HCT116 (cell line): ENCODE measurements at regions not wholly inside any gene's neighbourhood (a gene's known extent, or its start where the extent isn't known, plus 50 kb on each side); places are given as distances from the start of the nearest gene placed in this dataset.

ENCODE experiments used
- ATAC-seq: fragments of 200-7000 bp; cut with Tn5 transposase; 2 replicates; pipeline ENCODE4 v1.9.1; 2020; ENCODE audit warnings: mild to moderate bottlenecking, moderate library complexity
- BruUV-seq: library from RNA; stranded (reverse); fragments of 400-500 nt; replicated peaks from 2 replicates; lab custom pipeline; 2021; lab: Mats Ljungman, UMichigan
- CTCF ChIA-PET: fragments of 300-600 bp; sonication (Branson Sonifier 250); formaldehyde crosslinking; loops from one replicate; lab custom pipeline; 2021; ENCODE audit warnings: antibody characterized with exemption; lab: Charles Lee
- POLR2A ChIA-PET: fragments of 300-600, 350-600 bp; sonication (Branson Sonifier 250); formaldehyde crosslinking; loops from one replicate; lab custom pipeline; 2021; ENCODE audit warnings: antibody characterized with exemption; lab: Charles Lee
- RAD21 ChIA-PET, 2 experiments: fragments of 300-600 bp; sonication (Branson Sonifier 250); formaldehyde crosslinking; loops; one replicate each; lab custom pipeline; 2023; ENCODE audit warnings: low total read pairs in 2 of 2; ENCODE audit not compliant: uncharacterized antibody in 2 of 2, unreplicated experiment in 2 of 2, low non-redundant PET in 1 of 2; lab: Charles Lee
- DNase-seq: peaks from one replicate; pipeline ENCODE4 v3.0.0-alpha.2; 2010; ENCODE audit warnings: low read depth, low spot score
- H2AFZ ChIP-seq: fragments of 200-600 bp; shearing (Covaris generic), sonication (generic); 2 replicates; pipeline ENCODE4 v1.6.1; 2017; ENCODE audit warnings: low read depth, mixed run types, mixed read lengths, antibody characterized with exemption, low read length; ENCODE audit not compliant: poor library complexity, severe bottlenecking
- H3K27ac ChIP-seq: 2 replicates; pipeline ENCODE4 v1.5.1; 2012; ENCODE audit warnings: low read depth, low read length
- H3K27me3 ChIP-seq: fragments of 200-600 bp; sonication (generic); 2 replicates; pipeline ENCODE4 v1.6.1; 2016; ENCODE audit warnings: mixed run types, low read length, mixed read lengths; ENCODE audit not compliant: insufficient read depth
- H3K36me3 ChIP-seq, 2 experiments: fragments of 200-500 bp in 1 of 2; fragments of 200-600 bp in 1 of 2; sonication (Bioruptor generic) in 1 of 2; sonication (generic) in 1 of 2; 2 replicates each; pipeline versions ENCODE4 v1.5.1 to v1.6.1; 2014 to 2016; ENCODE audit warnings: low read length in 2 of 2, inconsistent platforms in 1 of 2, mixed read lengths in 1 of 2, mixed run types in 1 of 2; ENCODE audit not compliant: insufficient read depth in 2 of 2, control insufficient read depth in 1 of 2
- H3K4me1 ChIP-seq, 2 experiments: fragments of 200-600 bp in 1 of 2; sonication (generic) in 1 of 2; 2 replicates each; pipeline versions ENCODE4 v1.5.1 to v1.6.1; 2012 to 2017; ENCODE audit warnings: low read length in 2 of 2, inconsistent platforms in 1 of 2, mild to moderate bottlenecking in 1 of 2, mixed read lengths in 1 of 2, mixed run types in 1 of 2, moderate library complexity in 1 of 2; ENCODE audit not compliant: insufficient read depth in 2 of 2, control insufficient read depth in 1 of 2
- H3K4me2 ChIP-seq: fragments of 200-600 bp; sonication (generic); 2 replicates; pipeline ENCODE4 v1.6.1; 2017; ENCODE audit warnings: mixed run types, low read length, mixed read lengths
- H3K4me3 ChIP-seq, 2 experiments: fragments of 200-600 bp in 1 of 2; sonication (generic) in 1 of 2; replicated peaks in 1 of 2; 2 replicates each; pipeline ENCODE4 v1.5.1; 2011 to 2016; ENCODE audit warnings: low read length in 2 of 2, control low read depth in 1 of 2, low read depth in 1 of 2, mild to moderate bottlenecking in 1 of 2, mixed read lengths in 1 of 2, mixed run types in 1 of 2
- H3K79me2 ChIP-seq: fragments of 200-600 bp; sonication (generic); 2 replicates; pipeline ENCODE4 v1.6.1; 2017; ENCODE audit warnings: mild to moderate bottlenecking, mixed run types, low read length, moderate library complexity, mixed read lengths; ENCODE audit not compliant: insufficient read depth
- H3K9ac ChIP-seq: fragments of 200-600 bp; sonication (generic); 2 replicates; pipeline ENCODE4 v1.6.1; 2016; ENCODE audit warnings: low read length, mixed read lengths
- H3K9me2 ChIP-seq: fragments of 200-600 bp; sonication (generic), shearing (Covaris generic); 2 replicates; pipeline ENCODE4 v1.6.1; 2017; ENCODE audit warnings: mixed run types, mild to moderate bottlenecking, moderate library complexity; ENCODE audit not compliant: insufficient read depth
- H3K9me3 ChIP-seq, 2 experiments: fragments of 200-500 bp in 1 of 2; fragments of 200-600 bp in 1 of 2; sonication (Bioruptor generic) in 1 of 2; sonication (generic) in 1 of 2; 2 replicates each; pipeline ENCODE4 v1.6.1; 2014 to 2017; ENCODE audit warnings: low read length in 2 of 2, mixed read lengths in 2 of 2, inconsistent platforms in 1 of 2, low read depth in 1 of 2, mild to moderate bottlenecking in 1 of 2, mixed run types in 1 of 2, moderate library complexity in 1 of 2; ENCODE audit not compliant: control insufficient read depth in 1 of 2, insufficient read depth in 1 of 2
- H4K20me1 ChIP-seq: fragments of 200-600 bp; sonication (generic), shearing (Covaris generic); 2 replicates; pipeline ENCODE4 v1.6.1; 2017; ENCODE audit warnings: mixed run types, mild to moderate bottlenecking, moderate library complexity; ENCODE audit not compliant: insufficient read depth
- CBX3 ChIP-seq: IDR thresholded peaks from 2 replicates; pipeline ENCODE4 v1.6.1; 2012; ENCODE audit warnings: low read depth
- CEBPB ChIP-seq: IDR thresholded peaks from 2 replicates; pipeline ENCODE4 v1.6.1; 2012; ENCODE audit warnings: low read depth
- CTCF ChIP-seq, 3 experiments: fragments of 200-600 bp in 1 of 3; sonication (generic) in 1 of 3; IDR thresholded peaks in 2 of 3; conservative IDR thresholded peaks in 1 of 3; 2 replicates each; pipeline ENCODE4 v1.5.1; 2012 to 2017; ENCODE audit warnings: low read depth in 2 of 3, low read length in 2 of 3, antibody characterized with exemption in 1 of 3, borderline replicate concordance in 1 of 3, control low read depth in 1 of 3, mild to moderate bottlenecking in 1 of 3, mixed read lengths in 1 of 3, mixed run types in 1 of 3, moderate library complexity in 1 of 3; ENCODE audit not compliant: insufficient read depth in 1 of 3
- EGR1 ChIP-seq: IDR thresholded peaks from 2 replicates; pipeline ENCODE4 v1.6.1; 2012; ENCODE audit warnings: low read depth
- ELF1 ChIP-seq: IDR thresholded peaks from 2 replicates; pipeline ENCODE4 v1.6.1; 2012; ENCODE audit warnings: low read depth, borderline replicate concordance
- FOSL1 ChIP-seq: IDR thresholded peaks from 2 replicates; pipeline ENCODE4 v1.6.1; 2012; ENCODE audit warnings: low read depth
- POLR2A ChIP-seq: IDR thresholded peaks from 2 replicates; pipeline ENCODE4 v1.7.0; 2011; ENCODE audit warnings: borderline replicate concordance; ENCODE audit not compliant: insufficient read depth, insufficient read length; ENCODE audit errors: extremely low read depth
- SP1 ChIP-seq: IDR thresholded peaks from 2 replicates; pipeline ENCODE4 v1.6.1; 2012; ENCODE audit warnings: low read depth
- TCF7L2 ChIP-seq: IDR thresholded peaks from 2 replicates; pipeline ENCODE4 v1.7.0; 2011; ENCODE audit warnings: borderline replicate concordance, inconsistent platforms; ENCODE audit not compliant: insufficient read depth, insufficient read length; ENCODE audit errors: extremely low read depth
- YY1 ChIP-seq: IDR thresholded peaks from 2 replicates; pipeline ENCODE4 v1.6.1; 2011; ENCODE audit warnings: low read length, low read depth, moderate library complexity, mild to moderate bottlenecking; ENCODE audit not compliant: insufficient replicate concordance; ENCODE audit errors: extremely low read depth
- ZBTB33 ChIP-seq: IDR thresholded peaks from 2 replicates; pipeline ENCODE4 v1.6.1; 2011; ENCODE audit warnings: mild to moderate bottlenecking, low read length, moderate library complexity; ENCODE audit not compliant: insufficient replicate concordance; ENCODE audit errors: extremely low read depth
- ZNF274 ChIP-seq: fragments of 200-500 bp; sonication (Bioruptor generic); IDR thresholded peaks from 2 replicates; pipeline ENCODE4 v1.6.1; 2014; ENCODE audit warnings: mild to moderate bottlenecking, low read depth, low read length, inconsistent platforms
- intact Hi-C: fragments of 100-400 bp; cut with micrococcal nuclease; formaldehyde crosslinking; loops from 2 replicates; pipeline ENCODE4 v1.10.0; 2022
- TF ChIP-seq, protein P1 (sequence below): IDR thresholded peaks from 2 replicates; pipeline ENCODE4 v1.6.1; 2012

DNA sequence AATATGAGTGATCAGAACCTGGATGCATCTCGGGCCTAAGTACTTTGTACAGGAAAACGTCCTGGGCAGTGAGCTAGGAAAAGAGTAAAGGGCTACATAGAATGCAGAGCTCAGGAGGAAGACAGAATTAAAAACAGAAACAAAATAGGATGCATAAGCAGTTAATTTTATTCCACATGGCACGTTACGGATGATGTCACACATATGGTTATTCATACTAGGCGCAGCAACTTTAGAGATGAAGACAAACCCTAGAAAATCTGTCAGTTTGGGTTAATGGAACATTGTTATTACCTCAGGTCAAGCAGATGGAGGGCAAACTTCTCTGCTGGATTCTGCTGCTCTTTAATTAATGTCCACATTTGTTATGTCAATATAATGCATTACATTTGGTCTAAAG lies 445.4 kb downstream of the ANXA1 start:
- CTCF ChIA-PET, result no interaction called here
- RAD21 ChIA-PET, result no interaction called here
- no TSS peak for BruUV-seq

More for the DNA sequence above, 445.4 kb downstream of the ANXA1 start:
- H3K79me2 ChIP-seq, result no peaks in the 10 kb centered on the region
- H3K9ac ChIP-seq, result no peak overlapping the region
- H3K4me3 ChIP-seq, result no peak overlapping the region
- no peaks in the 10 kb centered on the region for H3K9me2 ChIP-seq
- DNase-seq (no peak), ATAC-seq (no peak)
- no peaks in the 10 kb centered on the region for H3K9me3 ChIP-seq
- intact Hi-C loops, result no loop called here
- no peaks in the 10 kb centered on the region for H3K36me3 ChIP-seq
- H3K27ac ChIP-seq, result no peak overlapping the region
- H2AFZ ChIP-seq, result no peak overlapping the region
- no peaks in the 10 kb centered on the region for H4K20me1 ChIP-seq
- peaks cover 17% of the 10 kb centered on the region; the same call in 1 of the 2 replicates for H3K27me3 ChIP-seq
- no peaks in the 10 kb centered on the region for H3K4me1 ChIP-seq
- POLR2A ChIA-PET, result no interaction called here
- no peak overlapping the region for H3K4me2 ChIP-seq
- TF ChIP-seq CTCF (IDR thresholded peaks at IDR 0.05 in 2 of 3, conservative IDR thresholded peaks at IDR 0.05 in 1 of 3; ENCODE audit: borderline replicate concordance in 1 of 3, insufficient read depth in 1 of 3, low read depth in 2 of 3, low read length in 2 of 3) (no peak), YY1 (no peak), CEBPB (no peak), TCF7L2 (no peak), POLR2A (no peak), ELF1 (no peak), CBX3 (no peak), ZBTB33 (no peak), FOSL1 (no peak), SP1 (no peak), ZNF274 (no peak), EGR1 (no peak)
- TF ChIP-seq, protein P1, sequence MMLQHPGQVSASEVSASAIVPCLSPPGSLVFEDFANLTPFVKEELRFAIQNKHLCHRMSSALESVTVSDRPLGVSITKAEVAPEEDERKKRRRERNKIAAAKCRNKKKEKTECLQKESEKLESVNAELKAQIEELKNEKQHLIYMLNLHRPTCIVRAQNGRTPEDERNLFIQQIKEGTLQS, result no peak
